H1 (cell line): ENCODE measurements at regions not wholly inside any gene's neighbourhood (a gene's known extent, or its start where the extent isn't known, plus 50 kb on each side); places are given as distances from the start of the nearest gene placed in this dataset.

Experiments
- CBX8 ChIP-seq: fragments of 300-800, 300-1000 bp; sonication (generic); IDR thresholded peaks from 2 replicates; pipeline ENCODE4 v1.7.1; 2016; ENCODE audit warnings: low read depth, low read length, borderline replicate concordance
- CHD7 ChIP-seq: fragments of 300-600 bp; sonication (generic); IDR thresholded peaks from 2 replicates; pipeline ENCODE4 v1.7.1; 2012; ENCODE audit warnings: low read length, moderate library complexity, mild to moderate bottlenecking, inconsistent platforms; ENCODE audit not compliant: insufficient replicate concordance
- CTCF ChIP-seq, 3 experiments: IDR thresholded peaks; 1 replicate in 2 of 3; 2 replicates in 1 of 3; pipeline versions ENCODE4 v1.5.1 to v1.6.1; 2011; ENCODE audit warnings: low read length in 3 of 3, mild to moderate bottlenecking in 3 of 3, inconsistent platforms in 2 of 3, low read depth in 1 of 3, moderate library complexity in 1 of 3; ENCODE audit not compliant: insufficient read depth in 1 of 3; ENCODE audit errors: control extremely low read depth in 1 of 3
- FOSL1 ChIP-seq: IDR thresholded peaks from 2 replicates; pipeline ENCODE4 v1.6.1; 2011; ENCODE audit warnings: mild to moderate bottlenecking, low read depth, low read length, moderate library complexity; ENCODE audit not compliant: insufficient read depth
- MAX ChIP-seq: IDR thresholded peaks from 2 replicates; pipeline ENCODE4 v1.6.1; 2012; ENCODE audit warnings: inconsistent platforms
- POLR2AphosphoS5 ChIP-seq: IDR thresholded peaks from 2 replicates; pipeline ENCODE4 v1.6.1; 2011; ENCODE audit warnings: low read depth, low read length
- SRF ChIP-seq: IDR thresholded peaks from 2 replicates; pipeline ENCODE4 v1.6.1; 2011; ENCODE audit warnings: mild to moderate bottlenecking, low read depth, low read length, moderate library complexity

DNA sequence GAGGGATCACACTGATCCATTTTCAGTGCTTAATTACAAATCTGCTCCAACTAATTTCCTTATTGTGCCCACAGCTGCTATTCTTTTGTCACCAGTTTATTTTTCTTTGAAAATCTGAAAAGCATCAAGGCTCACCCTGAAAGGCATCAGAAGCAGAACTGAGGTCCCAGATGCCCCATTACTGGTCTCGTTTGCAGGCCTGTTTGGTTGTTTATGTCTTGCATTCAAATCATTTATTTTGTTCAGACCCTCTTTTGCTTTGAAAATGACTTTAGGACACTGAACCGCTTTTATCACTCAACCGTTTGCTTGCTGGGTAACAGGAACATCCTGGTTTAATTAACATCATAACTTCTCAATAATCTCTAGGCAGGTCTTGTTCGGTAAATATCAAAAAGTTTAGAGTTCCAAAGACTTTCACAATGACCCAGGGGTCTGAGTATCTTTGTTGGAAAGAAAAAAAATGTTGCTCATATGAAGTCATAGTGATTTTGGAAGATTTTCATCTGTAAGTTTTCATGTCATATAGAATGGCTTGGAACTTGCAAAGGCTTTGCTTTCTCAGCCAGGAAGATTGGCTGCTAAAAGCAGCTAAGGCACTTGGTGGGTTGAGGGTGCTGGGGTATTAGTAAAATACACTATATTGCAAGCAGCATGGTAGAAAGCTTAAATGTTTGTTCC lies 398.3 kb upstream of the NPVF start (continued):
- TF ChIP-seq FOSL1 (no peak), MAX (no peak), SRF (no peak), POLR2AphosphoS5 (no peak), CHD7 (no peak), CBX8 (no peak), CTCF (IDR thresholded peaks at IDR 0.05; ENCODE audit: control extremely low read depth in 1 of 3, insufficient read depth in 1 of 3, low read depth in 1 of 3, low read length in 3 of 3) (no peak)
